Heart left ventricle (tissue), 16 donors: ENCODE measurements at regions not wholly inside any gene's neighbourhood (a gene's known extent, or its start where the extent isn't known, plus 50 kb on each side); places are given as distances from the start of the nearest gene placed in this dataset.
A peak's percentile ranks its signal among the peaks of the same experiment; 100 is the strongest.

Experiments
- ATAC-seq, 4 donors: fragments of 200-7000 bp; cut with Tn5 transposase; one replicate each; pipeline ENCODE4 v1.9.1; 2020 to 2022; ENCODE audit warnings: moderate library complexity in 4 of 4, mild to moderate bottlenecking in 3 of 4, moderate number of reproducible peaks in 1 of 4
- DNase-seq, 5 donors: peaks; one replicate each; pipeline ENCODE4 v3.0.0-alpha.2; 2020
- H3K27ac ChIP-seq, 12 donors: fragments of 200-600 bp; sonication (generic) in 4 of 12; one replicate each; pipeline versions ENCODE4 v1.5.0 to v1.8.0; 2016 to 2022; ENCODE audit warnings: mild to moderate bottlenecking in 2 of 12
- H3K27me3 ChIP-seq, 9 donors: fragments of 200-600 bp; sonication (generic) in 2 of 9; one replicate each; pipeline versions ENCODE4 v1.5.1 to v1.8.0; 2016 to 2022; ENCODE audit warnings: mild to moderate bottlenecking in 3 of 9
- H3K36me3 ChIP-seq, 9 donors: fragments of 200-600 bp; sonication (generic) in 2 of 9; one replicate each; pipeline versions ENCODE4 v1.5.0 to v1.8.0; 2018 to 2022; ENCODE audit warnings: mild to moderate bottlenecking in 2 of 9
- H3K4me1 ChIP-seq, 12 donors: fragments of 200-600 bp; sonication (generic) in 4 of 12; one replicate each; pipeline versions ENCODE4 v1.5.0 to v1.8.0; 2016 to 2022; ENCODE audit warnings: mild to moderate bottlenecking in 3 of 12
- H3K4me3 ChIP-seq, 12 donors: fragments of 200-600 bp; sonication (generic) in 4 of 12; one replicate each; pipeline versions ENCODE4 v1.5.0 to v1.8.0; 2017 to 2022; ENCODE audit warnings: mild to moderate bottlenecking in 9 of 12, moderate library complexity in 4 of 12
- H3K9me3 ChIP-seq, 12 donors: fragments of 200-600 bp; sonication (generic) in 4 of 12; one replicate each; pipeline versions ENCODE4 v1.5.0 to v1.8.0; 2016 to 2022; ENCODE audit warnings: mild to moderate bottlenecking in 1 of 12
- POLR2A ChIP-seq, 2 donors: fragments of 450-650 bp; IDR thresholded peaks; one replicate each; pipeline ENCODE4 v1.6.1; 2017; ENCODE audit warnings: antibody characterized with exemption in 2 of 2, mild to moderate bottlenecking in 2 of 2, moderate library complexity in 2 of 2
- WGBS, 4 donors: extraction: QIAGEN DNeasy Blood & Tissue Kit in 2 of 4; methylation state at CpG; one replicate each; pipeline versions ENCODE4 v1.1.5 to v1.1.7; 2013 to 2018; 5-methylcytosine and 5-hydroxymethylcytosine counted together
- intact Hi-C, 10 donors: fragments of 100-400 bp; cut with DNase I; formaldehyde crosslinking; loops; one replicate each; pipeline versions ENCODE4 v1.11.1 to v1.14.2; 2022
- TF ChIP-seq, protein P1 (sequence below), 12 donors: fragments of 200-600 bp; sonication (generic) in 4 of 12; IDR thresholded peaks; one replicate each; pipeline versions ENCODE4 v1.5.0 to v1.8.0; 2018 to 2022; ENCODE audit warnings: antibody characterized with exemption in 12 of 12, mild to moderate bottlenecking in 5 of 12
- donor health status: ischemic (EF 13 %, LVEDD 7.1; RV severe dilation, severe dysfunction).
- donor health status: healthy with polysubstance abuse.
- donor health status: DM: no; HTN: yes; CAD: no.
- donor health status: DM: no; HTN: no; CAD: no.
- donor health status: ischemic (EF 25% LVEDD 6.9; RV normal size, moderate dysfunction).
- donor health status: ischemic (EF 25% LVEDD 5.7; RV mildly dilated, moderate dysfunction).
- donor health status: healthy.
- donor health status: DM: yes; HTN: yes; CAD: no.
- donor health status: ischemic (EF 35%, LVEDD 5.7; RV mildly dilated, moderate dysfunction).
- donor health status: nonischemic (EF 11% LVEDD 7.7; RV severe dilation, severe dysfunction).
- donor health status: DM: yes; HTN: yes; CAD: no.
- donor health status: PGD.
- donor health status: ischemic (EF 29% LVEDD 5.4; RV normal size, mild dysfunction).
- donor health status: nonischemic (EF 23%, LVEDD 6.1; RV moderate dilation, normal function).

DNA sequence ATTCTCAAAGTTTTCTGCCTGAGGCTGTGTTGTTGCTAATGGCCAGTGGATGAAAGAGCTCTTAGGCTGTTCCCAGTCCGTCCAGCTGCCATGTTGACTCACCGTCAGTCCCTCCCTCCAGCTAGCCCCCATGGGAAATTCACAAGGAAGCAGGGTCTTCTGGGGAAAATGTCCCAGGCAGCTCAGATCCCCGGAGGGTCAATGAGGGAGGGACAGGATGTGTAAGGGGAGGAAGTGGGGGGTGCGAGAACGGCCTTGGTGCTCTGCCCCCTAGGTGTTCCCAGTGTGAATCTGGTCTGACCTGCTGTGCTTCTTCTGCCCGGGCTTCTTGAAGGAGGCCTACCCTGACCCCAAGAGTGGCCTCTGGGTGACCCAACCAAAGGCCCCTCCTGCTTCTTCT is 65.9 kb downstream of the CEBPB start:
- 47 to 66% (median 60%) methylated on average over 6 of the region's 6 CpGs for WGBS, 4 donors
- intact Hi-C loops: no loop called here

DNA sequence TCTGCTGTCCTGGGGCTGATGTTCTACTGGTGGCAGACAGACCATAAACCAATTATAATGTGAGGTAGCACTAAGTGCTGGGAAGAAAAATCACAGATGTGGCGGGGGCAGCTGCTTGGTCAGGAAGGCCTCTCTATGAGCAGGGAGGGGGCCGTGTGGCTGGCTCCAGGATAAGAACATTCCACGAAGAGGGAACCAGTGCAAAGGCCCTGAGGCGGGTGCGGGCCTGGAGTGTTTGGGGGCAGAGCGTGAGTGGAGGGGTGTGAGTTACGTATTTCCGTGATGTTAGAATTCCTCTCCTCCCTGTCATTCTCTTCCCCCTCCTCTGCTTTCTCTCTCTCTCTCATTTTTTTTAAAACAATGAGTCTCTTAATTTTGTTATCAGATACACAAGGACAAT is 67.2 kb downstream of the CEBPB start:
- Histone ChIP-seq H3K4me3 (no peak overlapping the region), H3K9me3 (no peaks in the 10 kb centered on the region), H3K4me1 (peaks cover 0 to 32% (median 0%) of the 10 kb centered on the region in 12 donors), H3K27ac (no peak overlapping the region), H3K27me3 (no peaks in the 10 kb centered on the region), H3K36me3 (no peaks in the 10 kb centered on the region)
- no peak for ATAC-seq
- TF ChIP-seq POLR2A (IDR thresholded peaks at IDR 0.05): no peak
- TF ChIP-seq, protein P1, sequence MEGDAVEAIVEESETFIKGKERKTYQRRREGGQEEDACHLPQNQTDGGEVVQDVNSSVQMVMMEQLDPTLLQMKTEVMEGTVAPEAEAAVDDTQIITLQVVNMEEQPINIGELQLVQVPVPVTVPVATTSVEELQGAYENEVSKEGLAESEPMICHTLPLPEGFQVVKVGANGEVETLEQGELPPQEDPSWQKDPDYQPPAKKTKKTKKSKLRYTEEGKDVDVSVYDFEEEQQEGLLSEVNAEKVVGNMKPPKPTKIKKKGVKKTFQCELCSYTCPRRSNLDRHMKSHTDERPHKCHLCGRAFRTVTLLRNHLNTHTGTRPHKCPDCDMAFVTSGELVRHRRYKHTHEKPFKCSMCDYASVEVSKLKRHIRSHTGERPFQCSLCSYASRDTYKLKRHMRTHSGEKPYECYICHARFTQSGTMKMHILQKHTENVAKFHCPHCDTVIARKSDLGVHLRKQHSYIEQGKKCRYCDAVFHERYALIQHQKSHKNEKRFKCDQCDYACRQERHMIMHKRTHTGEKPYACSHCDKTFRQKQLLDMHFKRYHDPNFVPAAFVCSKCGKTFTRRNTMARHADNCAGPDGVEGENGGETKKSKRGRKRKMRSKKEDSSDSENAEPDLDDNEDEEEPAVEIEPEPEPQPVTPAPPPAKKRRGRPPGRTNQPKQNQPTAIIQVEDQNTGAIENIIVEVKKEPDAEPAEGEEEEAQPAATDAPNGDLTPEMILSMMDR (IDR thresholded peaks at IDR 0.05): no peak
- no peak for DNase-seq
- 89 to 100% (median 96%) methylated on average over 8 of the region's 8 CpGs for WGBS, 4 donors
- intact Hi-C loops: no loop called here

More for the DNA sequence above, 65.9 kb downstream of the CEBPB start:
- DNase-seq: peak in 1 of 5 donors; percentile 9
- peak in 1 of 4 donors; percentile 24 for ATAC-seq
- H3K36me3 ChIP-seq: no peaks in the 10 kb centered on the region
- no peak overlapping the region for H3K4me3 ChIP-seq
- peaks cover 0 to 31% (median 0%) of the 10 kb centered on the region in 12 donors for H3K4me1 ChIP-seq
- no peaks in the 10 kb centered on the region for H3K27me3 ChIP-seq
- no peak overlapping the region for H3K27ac ChIP-seq
- TF ChIP-seq, protein P1 (IDR thresholded peaks at IDR 0.05): no peak
- TF ChIP-seq POLR2A (IDR thresholded peaks at IDR 0.05): no peak
- H3K9me3 ChIP-seq: no peaks in the 10 kb centered on the region

DNA sequence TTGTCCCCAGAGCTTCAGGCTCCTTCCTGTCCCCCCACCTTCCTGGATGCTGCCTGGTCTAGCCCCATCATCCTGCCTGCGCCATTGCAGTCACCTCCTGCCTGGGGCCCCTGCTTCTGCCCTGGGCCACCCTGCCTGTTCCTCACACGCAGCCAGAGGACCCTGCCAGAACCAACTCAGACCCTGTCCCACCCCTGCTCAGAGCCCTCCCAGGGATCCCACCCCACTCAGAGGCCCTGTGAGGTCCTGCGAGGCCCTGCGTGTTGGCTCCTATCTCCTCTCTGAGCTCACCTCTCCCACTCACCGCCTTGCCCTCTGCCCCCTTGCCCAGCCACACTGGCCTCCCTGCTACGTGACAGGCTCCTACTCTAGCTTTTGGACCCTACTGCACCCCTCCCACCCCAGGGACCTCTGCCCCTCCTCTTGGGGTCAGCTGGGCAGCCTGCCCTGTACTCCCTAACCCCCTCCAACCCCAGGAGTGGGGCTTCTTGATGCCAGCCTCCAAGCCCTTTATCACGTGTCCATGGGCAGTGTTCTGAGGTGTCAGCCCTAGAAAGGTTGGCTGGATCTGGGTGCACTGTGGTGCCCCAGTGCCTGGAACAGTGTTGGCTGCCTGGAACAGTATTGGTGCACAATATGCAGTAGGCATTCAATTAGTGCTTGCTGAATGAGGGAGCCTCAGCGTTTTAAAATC is 68.3 kb downstream of the CEBPB start:
- WGBS, 4 donors: 91 to 95% (median 92%) methylated on average over 8 of the region's 8 CpGs
- H3K4me3 ChIP-seq: no peak overlapping the region
- DNase-seq (no peak), ATAC-seq (peak in 1 of 4 donors; percentile 14)
- H3K9me3 ChIP-seq: no peaks in the 10 kb centered on the region
- peaks cover 0 to 32% (median 0%) of the 10 kb centered on the region in 12 donors for H3K4me1 ChIP-seq
- no peaks in the 10 kb centered on the region for H3K36me3 ChIP-seq
- TF ChIP-seq, protein P1 (IDR thresholded peaks at IDR 0.05): no peak
- TF ChIP-seq POLR2A (IDR thresholded peaks at IDR 0.05): no peak
- intact Hi-C loops: no loop called here
- no peaks in the 10 kb centered on the region for H3K27me3 ChIP-seq
- peak overlapping the region in 1 of 12 donors; percentile 92 for H3K27ac ChIP-seq

DNA sequence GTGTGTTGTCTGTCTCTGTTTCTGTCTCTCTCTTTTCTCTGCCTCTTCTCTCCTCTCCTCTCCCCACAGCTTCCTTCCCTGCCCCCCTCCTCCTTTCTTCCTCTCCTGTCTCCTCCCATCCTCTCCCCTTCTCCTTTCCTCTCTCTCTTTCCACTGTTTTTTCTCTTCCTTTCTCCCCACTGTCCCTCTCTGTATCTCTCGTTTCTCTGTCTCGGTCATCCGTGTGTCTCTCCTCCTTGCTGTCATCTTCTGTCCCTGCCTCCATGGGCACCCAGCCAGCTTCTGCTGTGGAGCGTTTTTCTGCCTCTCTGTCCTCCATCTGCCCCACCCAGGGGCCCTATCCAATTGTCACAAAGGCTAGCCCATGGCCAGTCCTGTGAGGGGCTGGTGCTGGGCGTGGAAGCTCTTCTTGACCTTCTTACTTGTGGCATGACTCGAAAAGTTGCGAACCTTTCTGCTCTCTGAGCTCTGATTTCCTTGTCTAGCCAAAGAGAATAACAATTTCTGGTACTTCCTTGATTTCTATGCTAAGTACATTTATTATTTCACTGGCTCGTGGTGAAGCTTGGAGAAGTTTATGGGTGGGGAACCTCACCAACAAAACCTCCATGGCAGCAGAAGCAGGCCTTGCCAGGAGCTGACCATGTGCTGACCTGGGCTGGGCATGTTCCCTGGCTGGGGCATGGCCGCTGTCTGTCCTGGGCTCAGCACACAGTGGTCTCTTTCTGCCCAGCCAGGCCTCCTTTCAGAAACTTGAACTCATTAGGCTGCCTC is 69.3 kb downstream of the CEBPB start:
- intact Hi-C loops: no loop called here
- Histone ChIP-seq H3K27me3 (no peaks in the 10 kb centered on the region), H3K9me3 (no peaks in the 10 kb centered on the region), H3K4me3 (no peak overlapping the region), H3K4me1 (peaks cover 0 to 35% (median 0%) of the 10 kb centered on the region in 12 donors), H3K27ac (peak overlapping the region in 6 of 12 donors; percentile 0 to 92 (median 26)), H3K36me3 (no peaks in the 10 kb centered on the region)
- TF ChIP-seq, protein P1 (IDR thresholded peaks at IDR 0.05): no peak
- no peak for TF ChIP-seq POLR2A (IDR thresholded peaks at IDR 0.05)
- DNase-seq: peak in 3 of 5 donors; percentile 68 to 82 (median 76)
- ATAC-seq: peak in 3 of 4 donors; percentile 34 to 57 (median 51)
- 50 to 58% (median 53%) methylated on average over 9 of the region's 9 CpGs for WGBS, 4 donors
